Keratinocyte (primary cell): ENCODE measurements at regions not wholly inside any gene's neighbourhood (a gene's known extent, or its start where the extent isn't known, plus 50 kb on each side); places are given as distances from the start of the nearest gene placed in this dataset.

Experiments
- DNase-seq: peaks from one replicate; pipeline ENCODE4 v3.0.0-alpha.2; 2011; ENCODE audit warnings: low read depth, missing footprints, low spot score
- FAIRE-seq: peaks from 2 replicates; lab custom pipeline; 2011; peaks lifted over from hg19 to GRCh38; lab: Jason Lieb, UNC
- H2AFZ ChIP-seq: 2 replicates; pipeline ENCODE4 v1.6.0; 2012; ENCODE audit warnings: low read length, control low read depth, inconsistent platforms; ENCODE audit not compliant: control insufficient read depth
- H3K27ac ChIP-seq: 2 replicates; pipeline ENCODE4 v1.5.1; 2011; ENCODE audit warnings: low read length; ENCODE audit not compliant: control insufficient read depth, insufficient read depth
- H3K27me3 ChIP-seq: 3 replicates; pipeline ENCODE4 v1.6.0; 2011; ENCODE audit warnings: low read length; ENCODE audit not compliant: control insufficient read depth, insufficient read depth; ENCODE audit errors: extremely low read depth
- H3K36me3 ChIP-seq, 2 experiments: 2 replicates in 1 of 2; 3 replicates in 1 of 2; pipeline ENCODE4 v1.5.1; 2011; ENCODE audit warnings: low read length in 2 of 2, mild to moderate bottlenecking in 1 of 2; ENCODE audit not compliant: control insufficient read depth in 2 of 2, insufficient read depth in 2 of 2; ENCODE audit errors: extremely low read depth in 1 of 2
- H3K4me1 ChIP-seq: 3 replicates; pipeline ENCODE4 v1.5.1; 2011; ENCODE audit warnings: low read length; ENCODE audit not compliant: control insufficient read depth, insufficient read depth; ENCODE audit errors: extremely low read depth
- H3K4me2 ChIP-seq: 3 replicates; pipeline ENCODE4 v1.6.0; 2011; ENCODE audit warnings: low read depth, low read length; ENCODE audit not compliant: control insufficient read depth, insufficient read depth; ENCODE audit errors: extremely low read depth
- H3K4me3 ChIP-seq, 3 experiments: fragments of 200-600 bp in 1 of 3; sonication (generic) in 1 of 3; 2 replicates in 2 of 3; 3 replicates in 1 of 3; pipeline ENCODE4 v1.5.1; 2011 to 2016; ENCODE audit warnings: low read length in 3 of 3, mild to moderate bottlenecking in 3 of 3, control low read depth in 2 of 3, inconsistent platforms in 1 of 3, low read depth in 1 of 3, mixed read lengths in 1 of 3, mixed run types in 1 of 3, moderate library complexity in 1 of 3; ENCODE audit not compliant: control insufficient read depth in 2 of 3, insufficient read depth in 2 of 3; ENCODE audit errors: extremely low read depth in 1 of 3
- H3K79me2 ChIP-seq: 2 replicates; pipeline ENCODE4 v1.6.0; 2012; ENCODE audit warnings: low read length; ENCODE audit not compliant: control insufficient read depth, insufficient read depth
- H3K9ac ChIP-seq: 3 replicates; pipeline ENCODE4 v1.6.0; 2011; ENCODE audit warnings: low read length; ENCODE audit not compliant: control insufficient read depth, insufficient read depth; ENCODE audit errors: extremely low read depth
- H3K9me1 ChIP-seq: 3 replicates; pipeline ENCODE4 v1.6.0; 2011; ENCODE audit warnings: low read length; ENCODE audit not compliant: control insufficient read depth, insufficient read depth; ENCODE audit errors: extremely low read depth
- H3K9me3 ChIP-seq: 2 replicates; pipeline ENCODE4 v1.5.1; 2012; ENCODE audit warnings: low read depth, low read length; ENCODE audit not compliant: control insufficient read depth
- H4K20me1 ChIP-seq: 3 replicates; pipeline ENCODE4 v1.6.0; 2011; ENCODE audit warnings: low read length; ENCODE audit not compliant: control insufficient read depth, insufficient read depth; ENCODE audit errors: extremely low read depth
- CTCF ChIP-seq, 3 experiments: IDR thresholded peaks in 1 of 3; conservative IDR thresholded peaks in 1 of 3; optimal IDR thresholded peaks in 1 of 3; 2 replicates in 2 of 3; 3 replicates in 1 of 3; pipeline versions ENCODE3 to v1.5.1; 2011; ENCODE audit warnings: low read length in 3 of 3, mild to moderate bottlenecking in 3 of 3, moderate library complexity in 2 of 3, control low read depth in 1 of 3, inconsistent platforms in 1 of 3; ENCODE audit not compliant: insufficient read depth in 2 of 3; ENCODE audit errors: extremely low read depth in 1 of 3
- EZH2 ChIP-seq: IDR thresholded peaks from one replicate; pipeline ENCODE4 v1.6.1; 2012; ENCODE audit warnings: inconsistent platforms, mild to moderate bottlenecking, low read length, moderate library complexity
- dilution Hi-C: fragments of 300-500 bp; cut with MboI; formaldehyde crosslinking; loops from one replicate; pipeline ENCODE4 v1.7.0; 2020; ENCODE audit warnings: low sequenced_read_pairs; ENCODE audit not compliant: extremely low pct_ligation_motif_present

DNA sequence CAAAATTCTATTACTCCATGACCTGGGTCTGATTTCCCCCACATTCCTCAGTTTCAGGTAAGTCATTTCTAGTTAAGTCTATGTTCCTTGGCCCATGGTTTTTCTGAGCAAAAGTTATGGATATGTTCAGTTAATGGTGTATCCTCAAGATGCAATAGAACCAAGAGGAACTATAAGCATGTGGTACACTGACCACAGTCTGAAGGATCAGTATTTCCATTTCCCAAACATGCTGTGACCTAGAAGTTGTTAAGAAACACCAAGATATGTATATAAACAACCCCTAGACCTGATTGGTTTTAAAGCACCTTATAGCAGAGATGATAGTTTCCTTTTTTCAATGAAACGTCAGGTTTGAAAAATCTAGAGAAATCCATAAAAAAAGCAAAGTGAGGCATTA is 94.2 kb upstream of the ABCB5 start:
- dilution Hi-C loops, result no loop called here
- Histone ChIP-seq H3K9ac (no peak overlapping the region), H3K27ac (no peak overlapping the region), H4K20me1 (no peaks in the 10 kb centered on the region), H3K4me3 (no peak overlapping the region), H3K9me1 (no peaks in the 10 kb centered on the region), H3K79me2 (no peaks in the 10 kb centered on the region), H3K9me3 (no peaks in the 10 kb centered on the region), H2AFZ (no peak overlapping the region), H3K27me3 (no peaks in the 10 kb centered on the region), H3K4me2 (no peak overlapping the region), H3K36me3 (no peaks in the 10 kb centered on the region), H3K4me1 (no peaks in the 10 kb centered on the region)
- TF ChIP-seq CTCF (optimal IDR thresholded peaks at IDR 0.05 in 1 of 3, IDR thresholded peaks at IDR 0.05 in 1 of 3, conservative IDR thresholded peaks at IDR 0.05 in 1 of 3; ENCODE audit: extremely low read depth in 1 of 3, insufficient read depth in 2 of 3, low read length in 3 of 3) (no peak), EZH2 (no peak)
- DNase-seq (no peak), FAIRE-seq (no peak)

GRCh38 chr7:20529260-20529659 is 86.2 kb upstream of the ABCB5 start:
- Histone ChIP-seq H3K4me3 (no peak overlapping the region), H3K27ac (no peak overlapping the region), H3K4me2 (no peak overlapping the region), H3K9me1 (no peaks in the 10 kb centered on the region), H3K36me3 (no peaks in the 10 kb centered on the region), H3K9me3 (peaks cover 5% of the 10 kb centered on the region), H3K27me3 (no peaks in the 10 kb centered on the region), H2AFZ (no peak overlapping the region), H3K9ac (no peak overlapping the region), H4K20me1 (no peaks in the 10 kb centered on the region), H3K4me1 (peaks cover 4% of the 10 kb centered on the region), H3K79me2 (no peaks in the 10 kb centered on the region)
- dilution Hi-C loops, result no loop called here
- FAIRE-seq, result no peak
- TF ChIP-seq CTCF (optimal IDR thresholded peaks at IDR 0.05 in 1 of 3, IDR thresholded peaks at IDR 0.05 in 1 of 3, conservative IDR thresholded peaks at IDR 0.05 in 1 of 3; ENCODE audit: extremely low read depth in 1 of 3, insufficient read depth in 2 of 3, low read length in 3 of 3) (no peak), EZH2 (no peak)
- DNase-seq, result no peak
